Right lobe of liver (tissue), 4 donors: ENCODE measurements at regions not wholly inside any gene's neighbourhood (a gene's known extent, or its start where the extent isn't known, plus 50 kb on each side); places are given as distances from the start of the nearest gene placed in this dataset.

Experiments used
- CTCF ChIP-seq, 4 donors: fragments of 200-600 bp in 3 of 4; fragments of 450-650 bp in 1 of 4; IDR thresholded peaks; one replicate each; pipeline versions ENCODE4 v1.5.1 to v1.8.0; 2016 to 2022; ENCODE audit warnings: antibody characterized with exemption in 4 of 4, mild to moderate bottlenecking in 2 of 4
- POLR2A ChIP-seq: fragments of 450-650 bp; IDR thresholded peaks from one replicate; pipeline ENCODE4 v1.6.1; 2017; ENCODE audit warnings: antibody characterized with exemption, mild to moderate bottlenecking
- donor health status: DM: no; HTN: no; CAD: no.
- donor health status: DM: no; HTN: no; CAD: no.
- donor health status: DM: no; HTN: yes; CAD: no.

GRCh38 chr12:28024231-28024995 lies 51.9 kb upstream of the PTHLH start:
- no peak for TF ChIP-seq POLR2A
- TF ChIP-seq CTCF (IDR thresholded peaks at IDR 0.05), result no peak
